ENCODE measurements at regions not wholly inside any gene's neighbourhood (a gene's known extent, or its start where the extent isn't known, plus 50 kb on each side); places are given as distances from the start of the nearest gene placed in this dataset.

- TF ChIP-seq GLI4 (tag by site-specific recombination; IDR thresholded peaks at IDR 0.05) = no peak
- TF ChIP-seq ZNF792 (tag by site-specific recombination; IDR thresholded peaks at IDR 0.05) = no peak
- TF ChIP-seq CTCF (tag by site-specific recombination; IDR thresholded peaks at IDR 0.05) = no peak
- TF ChIP-seq, protein P1, sequence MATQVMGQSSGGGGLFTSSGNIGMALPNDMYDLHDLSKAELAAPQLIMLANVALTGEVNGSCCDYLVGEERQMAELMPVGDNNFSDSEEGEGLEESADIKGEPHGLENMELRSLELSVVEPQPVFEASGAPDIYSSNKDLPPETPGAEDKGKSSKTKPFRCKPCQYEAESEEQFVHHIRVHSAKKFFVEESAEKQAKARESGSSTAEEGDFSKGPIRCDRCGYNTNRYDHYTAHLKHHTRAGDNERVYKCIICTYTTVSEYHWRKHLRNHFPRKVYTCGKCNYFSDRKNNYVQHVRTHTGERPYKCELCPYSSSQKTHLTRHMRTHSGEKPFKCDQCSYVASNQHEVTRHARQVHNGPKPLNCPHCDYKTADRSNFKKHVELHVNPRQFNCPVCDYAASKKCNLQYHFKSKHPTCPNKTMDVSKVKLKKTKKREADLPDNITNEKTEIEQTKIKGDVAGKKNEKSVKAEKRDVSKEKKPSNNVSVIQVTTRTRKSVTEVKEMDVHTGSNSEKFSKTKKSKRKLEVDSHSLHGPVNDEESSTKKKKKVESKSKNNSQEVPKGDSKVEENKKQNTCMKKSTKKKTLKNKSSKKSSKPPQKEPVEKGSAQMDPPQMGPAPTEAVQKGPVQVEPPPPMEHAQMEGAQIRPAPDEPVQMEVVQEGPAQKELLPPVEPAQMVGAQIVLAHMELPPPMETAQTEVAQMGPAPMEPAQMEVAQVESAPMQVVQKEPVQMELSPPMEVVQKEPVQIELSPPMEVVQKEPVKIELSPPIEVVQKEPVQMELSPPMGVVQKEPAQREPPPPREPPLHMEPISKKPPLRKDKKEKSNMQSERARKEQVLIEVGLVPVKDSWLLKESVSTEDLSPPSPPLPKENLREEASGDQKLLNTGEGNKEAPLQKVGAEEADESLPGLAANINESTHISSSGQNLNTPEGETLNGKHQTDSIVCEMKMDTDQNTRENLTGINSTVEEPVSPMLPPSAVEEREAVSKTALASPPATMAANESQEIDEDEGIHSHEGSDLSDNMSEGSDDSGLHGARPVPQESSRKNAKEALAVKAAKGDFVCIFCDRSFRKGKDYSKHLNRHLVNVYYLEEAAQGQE (tag by site-specific recombination; IDR thresholded peaks at IDR 0.05) = no peak
- no peak for TF ChIP-seq ZNF514 (tag by site-specific recombination; IDR thresholded peaks at IDR 0.05)
- no peak for TF ChIP-seq ZNF837 (tag by site-specific recombination; IDR thresholded peaks at IDR 0.05)
- no peak for TF ChIP-seq ZNF704 (tag by site-specific recombination; IDR thresholded peaks at IDR 0.05)
- TF ChIP-seq BCL11A (tag by site-specific recombination; IDR thresholded peaks at IDR 0.05; ENCODE audit: low read depth) = no peak
- no peak for TF ChIP-seq ZNF404 (tag by site-specific recombination; IDR thresholded peaks at IDR 0.05)
- TF ChIP-seq ZNF24 (tag by site-specific recombination; IDR thresholded peaks at IDR 0.05) = no peak
- TF ChIP-seq ZNF221 (tag by site-specific recombination; IDR thresholded peaks at IDR 0.05; ENCODE audit: borderline replicate concordance) = no peak
- no peak for TF ChIP-seq ZNF670 (tag by site-specific recombination; IDR thresholded peaks at IDR 0.05; ENCODE audit: low read depth)
These were observed 119.2 kb upstream of the BOD1 start for GRCh38 chr5:173735691-173736090.

Measured in HEK293 (cell line).